Renal cortical epithelial cell (primary cell): ENCODE measurements at regions not wholly inside any gene's neighbourhood (a gene's known extent, or its start where the extent isn't known, plus 50 kb on each side); places are given as distances from the start of the nearest gene placed in this dataset.
A peak's percentile ranks its signal among the peaks of the same experiment; 100 is the strongest.
"Not testable (repeated sequence)": the region's sequence is repeated elsewhere in the genome, so short reads cannot be mapped to it uniquely, and the experiment has no call there.

Experiments
- DNase-seq: peaks from one replicate; pipeline ENCODE4 v3.0.0-alpha.2; 2011; ENCODE audit warnings: low read depth

DNA sequence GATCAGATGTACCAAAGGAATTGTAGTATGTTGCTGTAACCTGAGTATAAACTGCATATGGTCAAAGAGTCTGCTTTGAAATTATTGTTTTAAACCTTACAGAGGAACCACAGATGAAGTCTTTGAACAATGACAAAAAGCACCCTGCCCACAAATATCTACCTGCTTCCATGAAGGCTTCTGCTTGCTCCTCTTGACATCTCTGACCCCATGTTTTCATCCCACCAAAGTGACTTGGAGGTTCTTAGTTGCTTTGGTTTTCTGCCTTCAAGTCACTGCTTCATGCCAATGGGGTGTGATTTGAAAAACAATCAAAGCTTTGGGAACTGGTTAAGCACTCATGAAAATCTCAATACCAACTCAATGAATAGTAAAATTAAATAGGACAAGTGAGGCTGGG, 194.6 kb upstream of the ACTBL2 start:
- DNase-seq = no peak

- DNase-seq = peak; percentile 49
Measured at GRCh38 chr5:57676222-57677098, 193.8 kb upstream of the ACTBL2 start.

GRCh38 chr5:57675236-57675635, 192.6 kb upstream of the ACTBL2 start:
- DNase-seq = peak; percentile 50

GRCh38 chr5:57671371-57671770, 188.8 kb upstream of the ACTBL2 start:
- DNase-seq = no peak

DNA sequence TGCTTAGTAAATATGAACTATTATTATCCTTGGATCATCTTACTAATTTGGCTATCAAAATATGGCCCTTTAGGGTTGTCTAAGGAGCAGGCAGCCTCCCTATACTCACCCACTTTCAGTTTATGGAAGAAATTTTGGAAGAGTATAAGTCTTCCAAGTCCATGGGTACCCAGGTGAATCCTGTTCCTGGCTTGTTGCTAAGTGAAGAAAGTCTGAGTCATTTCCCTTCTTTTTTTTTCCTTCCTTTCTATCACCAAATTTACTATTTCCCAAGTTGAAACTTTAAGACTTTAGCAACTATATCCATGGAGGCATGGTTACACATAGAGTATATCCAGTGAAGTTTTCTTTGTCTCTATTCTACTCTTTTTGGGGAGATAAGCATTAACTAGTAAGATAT, 184.0 kb upstream of the ACTBL2 start:
- DNase-seq = peak; percentile 45

DNA sequence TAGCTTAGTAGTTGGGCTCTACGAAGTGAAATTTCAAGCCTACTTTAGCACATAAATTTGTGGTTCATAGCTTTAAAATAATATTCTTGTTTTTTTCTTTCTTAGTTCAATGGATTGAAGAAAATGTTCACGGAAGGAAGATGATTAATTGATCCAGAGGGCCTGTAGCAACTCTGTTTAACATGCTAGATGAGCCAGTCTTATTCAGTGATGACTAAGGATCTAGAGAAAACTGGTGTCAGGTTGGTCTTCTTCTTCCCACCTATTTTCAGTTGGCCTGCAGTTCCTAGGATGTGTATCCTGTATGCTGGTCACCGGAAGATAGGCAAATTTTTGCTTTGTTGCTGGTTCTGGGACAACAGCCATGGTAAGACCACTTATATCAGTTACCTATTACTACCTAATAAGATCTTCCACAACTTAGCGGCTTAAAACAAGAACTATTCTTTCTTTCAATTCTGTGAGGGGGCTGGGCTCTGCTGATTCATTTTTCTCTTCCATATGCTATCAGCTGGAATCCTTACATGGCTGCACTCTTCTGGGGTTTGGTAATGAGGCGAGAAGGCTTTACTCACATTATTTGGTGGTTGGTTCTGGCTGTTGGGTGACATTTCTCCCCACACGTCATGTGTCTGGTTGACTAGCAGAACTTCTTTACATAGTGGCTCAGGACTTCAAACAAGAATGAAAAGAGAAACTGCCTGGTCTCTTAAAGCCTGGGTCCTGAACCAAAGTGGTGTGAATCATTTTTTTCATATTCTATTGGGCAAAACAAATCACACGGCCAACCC, 182.7 kb upstream of the ACTBL2 start:
- DNase-seq = no peak

DNA sequence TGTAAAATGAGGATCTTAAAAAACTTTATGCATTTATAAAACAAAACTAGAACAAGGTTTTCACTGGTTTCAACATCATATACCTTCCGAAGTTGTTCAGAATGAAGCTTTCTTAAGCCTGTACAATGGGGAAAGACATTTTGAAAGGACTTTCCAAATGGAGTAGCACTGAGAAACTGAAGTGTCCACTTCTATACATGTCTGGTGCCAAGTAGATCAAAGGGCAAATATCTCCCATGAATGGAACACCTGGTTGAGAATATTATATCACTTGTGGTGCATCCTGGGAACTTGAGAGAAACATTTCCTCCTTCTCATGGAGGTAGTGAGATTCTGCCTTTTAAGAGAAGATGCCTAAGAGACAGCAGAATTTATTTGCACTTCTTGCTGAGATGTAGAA, 182.1 kb upstream of the ACTBL2 start:
- no peak for DNase-seq

- DNase-seq = no peak
Measured at GRCh38 chr5:57663466-57663865, 180.9 kb upstream of the ACTBL2 start.

DNA sequence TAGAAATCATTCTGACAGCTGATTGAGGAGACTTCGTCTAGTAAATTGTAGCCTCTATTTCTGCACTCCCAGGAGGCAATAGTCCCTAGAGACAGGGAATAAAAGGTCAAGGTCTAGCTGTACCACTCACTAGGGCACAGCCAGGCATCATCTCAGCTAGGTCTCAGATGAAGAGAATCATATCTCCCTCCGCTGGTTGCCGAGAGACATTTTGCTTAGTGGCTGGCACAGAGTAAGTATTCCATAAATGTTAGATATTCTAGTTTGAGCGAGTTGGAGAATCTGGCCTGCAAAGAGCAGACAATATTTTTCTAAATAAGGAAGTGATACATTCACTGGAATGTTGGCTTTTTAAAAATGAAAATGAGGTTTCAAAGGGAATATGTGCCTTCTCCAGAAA, 180.4 kb upstream of the ACTBL2 start:
- no peak for DNase-seq

GRCh38 chr5:57659886-57660285, 177.3 kb upstream of the ACTBL2 start:
- no peak for DNase-seq

GRCh38 chr5:57658018-57658417, 175.4 kb upstream of the ACTBL2 start:
- DNase-seq = no peak

DNA sequence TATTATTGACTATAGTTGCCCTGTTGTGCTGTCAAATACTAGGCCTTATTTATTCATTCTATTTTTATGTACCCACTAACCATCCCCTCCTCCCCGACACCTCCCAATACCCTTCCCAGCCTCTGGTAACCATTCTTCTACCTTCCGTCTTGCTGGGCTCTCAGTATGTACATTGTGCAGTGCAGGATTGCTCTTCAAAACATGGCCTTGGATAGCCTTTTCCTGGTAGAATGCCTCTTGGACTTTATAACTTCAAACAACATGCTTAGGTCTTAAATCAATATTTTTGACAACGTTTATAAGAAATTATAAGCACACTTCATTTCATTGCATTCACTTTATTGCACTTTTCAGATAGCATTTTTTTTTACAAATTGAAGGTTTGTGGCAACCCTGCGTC, 172.6 kb upstream of the ACTBL2 start:
- DNase-seq = no peak

GRCh38 chr5:57653636-57654290, 171.2 kb upstream of the ACTBL2 start:
- no peak for DNase-seq

- no peak for DNase-seq
Measured at GRCh38 chr5:57651127-57651526, 168.5 kb upstream of the ACTBL2 start.

DNA sequence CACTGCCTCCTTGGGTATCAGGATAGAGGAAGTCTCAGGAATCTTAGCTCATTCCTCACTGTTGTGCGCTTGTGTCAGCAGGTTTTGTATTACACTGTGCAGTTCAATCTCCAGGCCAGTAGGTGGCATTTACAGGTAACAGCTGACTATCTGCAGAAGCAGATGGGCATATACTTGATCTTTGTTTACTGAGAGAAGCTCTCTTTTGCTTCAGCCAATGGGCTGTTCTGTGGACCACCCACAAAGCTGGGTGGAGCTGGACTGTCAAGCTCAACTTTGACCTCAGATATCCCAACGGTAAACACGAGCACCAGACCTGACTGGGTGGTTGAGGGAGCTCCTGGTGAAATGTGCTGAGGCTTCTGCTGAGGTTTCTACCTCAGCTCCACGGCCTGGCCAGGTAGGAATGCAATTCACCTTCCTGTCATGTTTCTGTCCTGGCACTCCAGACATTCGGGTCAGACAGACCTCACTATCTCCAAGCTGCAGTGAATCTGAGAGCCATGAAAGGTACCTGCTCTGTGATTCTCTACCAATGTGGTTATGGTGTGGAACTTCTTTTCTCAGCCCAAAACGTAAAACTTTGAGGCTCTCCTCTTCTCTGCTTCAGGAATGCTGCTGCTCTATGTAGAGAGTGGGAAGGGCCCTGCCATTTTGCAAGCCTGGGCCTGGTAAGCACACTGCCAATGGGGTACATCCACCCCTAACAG, 167.9 kb upstream of the ACTBL2 start:
- peak; percentile 85 for DNase-seq

DNA sequence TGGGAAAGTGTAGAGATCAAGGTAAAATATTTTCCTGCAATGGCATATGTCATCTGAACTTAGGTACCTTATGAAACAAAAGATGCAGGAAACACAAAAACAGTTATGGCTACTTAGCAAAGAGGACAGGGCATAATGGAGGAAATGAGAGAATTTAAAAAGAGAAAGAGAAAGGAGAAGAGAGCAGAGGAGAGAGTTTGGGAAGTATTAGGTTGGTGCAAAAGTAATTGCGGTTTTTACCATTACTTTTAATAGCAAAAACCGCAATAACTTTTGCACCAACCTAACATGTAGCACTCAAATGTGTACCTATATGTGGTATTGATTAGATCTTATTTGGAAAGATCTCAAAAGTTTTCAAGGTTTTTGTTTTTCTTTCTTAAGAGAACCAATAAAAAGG, 160.1 kb upstream of the ACTBL2 start:
- no peak for DNase-seq

GRCh38 chr5:57642066-57642465, 159.5 kb upstream of the ACTBL2 start:
- DNase-seq = no peak

- peak; percentile 58 for DNase-seq
Measured at GRCh38 chr5:57635146-57635777, 152.7 kb upstream of the ACTBL2 start.

- no peak for DNase-seq
Measured at GRCh38 chr5:57632937-57633336, 150.3 kb upstream of the ACTBL2 start.

- DNase-seq = not testable (repeated sequence)
Measured at GRCh38 chr5:57631139-57631538, 148.5 kb upstream of the ACTBL2 start.

DNA sequence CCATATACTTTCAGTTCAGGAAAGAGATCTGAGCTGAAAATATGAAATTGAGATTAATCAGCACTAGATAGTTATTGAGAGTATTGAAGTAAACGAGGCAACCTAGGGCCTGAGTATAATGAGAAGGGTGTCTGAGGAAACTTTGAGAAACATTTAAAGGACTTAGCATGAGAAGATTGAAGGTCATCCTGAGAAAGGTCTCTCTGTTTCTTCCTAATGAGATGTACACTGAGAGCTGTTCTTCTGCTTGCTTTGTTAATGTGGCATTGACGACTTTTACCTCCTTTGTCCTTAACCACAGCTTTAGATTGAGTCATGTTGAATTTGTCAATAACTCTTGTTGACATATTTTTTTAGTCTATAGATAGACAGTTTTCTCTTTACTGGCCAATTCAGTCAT, 145.1 kb upstream of the ACTBL2 start:
- DNase-seq = no peak
